OCI-LY1 (cell line): ENCODE measurements at regions not wholly inside any gene's neighbourhood (a gene's known extent, or its start where the extent isn't known, plus 50 kb on each side); places are given as distances from the start of the nearest gene placed in this dataset.

Source experiments
- EZH2 ChIP-seq: fragments of 200-600 bp; sonication (generic), shearing (Covaris generic); IDR thresholded peaks from 2 replicates; pipeline ENCODE4 v1.8.0; 2017; ENCODE audit warnings: borderline replicate concordance, mixed run types, mild to moderate bottlenecking, antibody characterized with exemption, low read length, moderate library complexity, mixed read lengths
- TF ChIP-seq, protein P1 (sequence below): fragments of 200-600 bp; sonication (generic), shearing (Covaris generic); IDR thresholded peaks from 2 replicates; pipeline ENCODE4 v1.5.1; 2017; ENCODE audit warnings: mild to moderate bottlenecking, antibody characterized with exemption, low read length, moderate library complexity, mixed read lengths

DNA sequence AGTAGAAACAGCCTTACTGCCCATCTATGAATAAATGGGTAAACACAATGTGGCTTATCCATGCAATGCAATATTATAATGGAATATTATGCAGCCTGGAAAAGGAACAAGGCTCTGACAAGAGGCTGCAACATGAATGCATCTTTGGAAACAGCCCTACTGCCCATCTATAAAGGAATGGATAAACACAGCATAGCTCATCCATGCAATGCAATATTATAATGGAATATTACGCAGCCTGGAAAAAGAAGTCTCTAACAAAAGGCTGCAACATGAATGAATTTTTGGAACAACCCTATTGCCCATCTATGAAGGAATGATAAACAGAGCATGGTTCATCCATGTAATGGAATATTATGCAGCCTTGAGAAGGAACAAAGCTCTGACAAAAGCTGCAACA, 161.0 kb downstream of the CRLF2 start:
- TF ChIP-seq EZH2: no peak
- TF ChIP-seq, protein P1, sequence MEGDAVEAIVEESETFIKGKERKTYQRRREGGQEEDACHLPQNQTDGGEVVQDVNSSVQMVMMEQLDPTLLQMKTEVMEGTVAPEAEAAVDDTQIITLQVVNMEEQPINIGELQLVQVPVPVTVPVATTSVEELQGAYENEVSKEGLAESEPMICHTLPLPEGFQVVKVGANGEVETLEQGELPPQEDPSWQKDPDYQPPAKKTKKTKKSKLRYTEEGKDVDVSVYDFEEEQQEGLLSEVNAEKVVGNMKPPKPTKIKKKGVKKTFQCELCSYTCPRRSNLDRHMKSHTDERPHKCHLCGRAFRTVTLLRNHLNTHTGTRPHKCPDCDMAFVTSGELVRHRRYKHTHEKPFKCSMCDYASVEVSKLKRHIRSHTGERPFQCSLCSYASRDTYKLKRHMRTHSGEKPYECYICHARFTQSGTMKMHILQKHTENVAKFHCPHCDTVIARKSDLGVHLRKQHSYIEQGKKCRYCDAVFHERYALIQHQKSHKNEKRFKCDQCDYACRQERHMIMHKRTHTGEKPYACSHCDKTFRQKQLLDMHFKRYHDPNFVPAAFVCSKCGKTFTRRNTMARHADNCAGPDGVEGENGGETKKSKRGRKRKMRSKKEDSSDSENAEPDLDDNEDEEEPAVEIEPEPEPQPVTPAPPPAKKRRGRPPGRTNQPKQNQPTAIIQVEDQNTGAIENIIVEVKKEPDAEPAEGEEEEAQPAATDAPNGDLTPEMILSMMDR: no peak
